Ishikawa (cell line): ENCODE measurements at regions not wholly inside any gene's neighbourhood (a gene's known extent, or its start where the extent isn't known, plus 50 kb on each side); places are given as distances from the start of the nearest gene placed in this dataset.

Experiments used
- NFIC ChIP-seq: IDR thresholded peaks from 2 replicates; pipeline ENCODE4 v1.6.1; 2012
- TAF1 ChIP-seq: IDR thresholded peaks from 2 replicates; pipeline ENCODE4 v1.6.1; 2012; ENCODE audit warnings: low read depth, mild to moderate bottlenecking
- TF ChIP-seq, protein P1 (sequence below): IDR thresholded peaks from 2 replicates; pipeline ENCODE4 v1.6.1; 2012

DNA sequence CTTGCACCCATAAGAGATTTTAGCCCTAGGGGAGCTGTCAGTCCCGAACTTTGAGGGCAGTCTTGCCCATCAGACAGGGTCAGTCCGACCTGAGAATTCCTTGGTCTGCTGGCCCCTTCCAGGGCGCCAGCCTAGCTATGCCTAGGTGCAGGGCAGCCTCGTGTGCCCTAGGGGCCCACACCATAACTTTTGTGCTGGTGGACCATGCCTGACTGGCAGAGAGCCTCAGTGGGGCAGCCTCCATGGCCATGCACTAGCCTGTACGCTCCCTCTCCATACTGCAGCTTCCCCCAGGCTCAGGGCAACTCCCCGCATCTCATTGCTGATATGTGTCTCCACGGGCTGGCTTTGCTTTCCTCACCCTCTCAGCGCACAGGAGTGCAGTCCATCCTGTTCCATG is 835.8 kb upstream of the ALCAM start:
- TF ChIP-seq TAF1 (no peak), NFIC (no peak)
- TF ChIP-seq, protein P1, sequence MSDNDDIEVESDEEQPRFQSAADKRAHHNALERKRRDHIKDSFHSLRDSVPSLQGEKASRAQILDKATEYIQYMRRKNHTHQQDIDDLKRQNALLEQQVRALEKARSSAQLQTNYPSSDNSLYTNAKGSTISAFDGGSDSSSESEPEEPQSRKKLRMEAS = no peak
